Activated naive CD4-positive, alpha-beta T cell treated with anti-CD3 and anti-CD28 coated beads for 36 hours (primary cell): ENCODE measurements at regions not wholly inside any gene's neighbourhood (a gene's known extent, or its start where the extent isn't known, plus 50 kb on each side); places are given as distances from the start of the nearest gene placed in this dataset.

Source experiments
- CTCF ChIA-PET: fragments of 350-600 bp; sonication (Branson Sonifier 250); formaldehyde crosslinking; loops from one replicate; lab custom pipeline; 2021; ENCODE audit warnings: antibody characterized with exemption; lab: Charles Lee
- DNase-seq: peaks from one replicate; pipeline ENCODE4 v3.0.0-alpha.2; 2020
- H3K27ac Mint-ChIP-seq: one replicate; pipeline ENCODE4 v1.8.0; 2021; ENCODE audit warnings: mild to moderate bottlenecking, mixed read lengths
- H3K27me3 Mint-ChIP-seq: one replicate; pipeline ENCODE4 v1.8.0; 2021; ENCODE audit warnings: low read depth, mixed read lengths
- H3K36me3 Mint-ChIP-seq: one replicate; pipeline ENCODE4 v1.8.0; 2021; ENCODE audit warnings: low read depth, mixed read lengths
- H3K4me1 Mint-ChIP-seq: one replicate; pipeline ENCODE4 v1.8.0; 2021; ENCODE audit warnings: low read depth, mixed read lengths
- H3K4me3 Mint-ChIP-seq: one replicate; pipeline ENCODE4 v1.8.0; 2021; ENCODE audit warnings: mild to moderate bottlenecking, moderate library complexity, mixed read lengths
- H3K9me3 Mint-ChIP-seq: one replicate; pipeline ENCODE4 v1.8.0; 2021; ENCODE audit warnings: mixed read lengths
- intact Hi-C: fragments of 100-400 bp; cut with micrococcal nuclease; formaldehyde crosslinking; loops from one replicate; pipeline ENCODE4 v1.15.1; 2023

DNA sequence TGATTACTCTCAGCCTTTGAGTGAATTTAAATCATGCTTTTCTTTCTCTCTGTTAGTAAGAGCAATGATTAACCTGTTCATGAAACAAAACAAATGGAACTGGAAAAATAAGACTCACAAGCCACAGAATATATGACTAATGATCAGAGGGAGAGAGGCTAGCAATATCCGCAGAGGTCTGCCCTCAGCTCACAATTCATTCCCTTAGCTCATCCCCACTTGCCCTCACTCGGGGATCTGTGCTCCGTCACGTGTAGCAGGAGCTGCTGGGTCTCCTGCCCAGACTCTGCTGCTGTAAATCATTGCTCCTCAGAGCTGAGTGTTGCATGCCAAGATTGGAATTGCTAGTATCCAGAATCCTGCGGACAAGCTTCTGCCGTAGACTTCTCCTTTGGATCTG, 53.1 kb upstream of the GNG2 start:
- CTCF ChIA-PET: interaction anchor here (0.6 to 3.5 kb wide), 3 partner anchors 12 to 27 kb away, joined by 3 to 11 read pairs (median 4); no protein-coding TSS in a partner anchor
- no peak overlapping the region for H3K4me3 Mint-ChIP-seq
- DNase-seq: no peak
- H3K27me3 Mint-ChIP-seq: no peaks in the 10 kb centered on the region
- intact Hi-C loops: no loop called here
- no peaks in the 10 kb centered on the region for H3K4me1 Mint-ChIP-seq
- H3K27ac Mint-ChIP-seq: no peak overlapping the region
- H3K9me3 Mint-ChIP-seq: peaks cover 9% of the 10 kb centered on the region
- no peaks in the 10 kb centered on the region for H3K36me3 Mint-ChIP-seq
